Ovary (tissue), 7 donors: ENCODE measurements at regions not wholly inside any gene's neighbourhood (a gene's known extent, or its start where the extent isn't known, plus 50 kb on each side); places are given as distances from the start of the nearest gene placed in this dataset.

Experiments
- DNase-seq, 5 donors: peaks; one replicate each; pipeline ENCODE4 v3.0.0-alpha.2; 2019 to 2020
- H3K27ac ChIP-seq, 2 donors: fragments of 200-600 bp; one replicate each; pipeline versions ENCODE4 v1.5.1 to v1.8.0; 2019 to 2022
- H3K27me3 ChIP-seq: fragments of 200-600 bp; one replicate; pipeline ENCODE4 v1.8.0; 2022
- H3K36me3 ChIP-seq: fragments of 200-600 bp; sonication (generic); one replicate; pipeline ENCODE4 v1.5.1; 2019
- H3K4me1 ChIP-seq: one replicate; pipeline ENCODE4 v1.8.1; 2013; ENCODE audit warnings: mild to moderate bottlenecking, moderate library complexity; ENCODE audit not compliant: insufficient read depth
- H3K4me3 ChIP-seq: fragments of 200-600 bp; sonication (generic); one replicate; pipeline ENCODE4 v1.5.1; 2017
- H3K9me3 ChIP-seq, 2 donors: fragments of 200-600 bp in 1 of 2; sonication (generic) in 1 of 2; one replicate each; pipeline versions ENCODE4 v1.5.1 to v1.8.1; 2013 to 2019; ENCODE audit warnings: mild to moderate bottlenecking in 1 of 2, moderate library complexity in 1 of 2
- CTCF ChIP-seq, 3 donors: fragments of 450-650 bp in 2 of 3; fragments of 200-600 bp in 1 of 3; IDR thresholded peaks; one replicate each; pipeline versions ENCODE4 v1.5.1 to v1.8.0; 2016 to 2022; ENCODE audit warnings: antibody characterized with exemption in 3 of 3, mild to moderate bottlenecking in 1 of 3
- EP300 ChIP-seq: sonication (generic); formaldehyde crosslinking; IDR thresholded peaks from one replicate; pipeline ENCODE4 v1.6.1; 2017; ENCODE audit warnings: antibody characterized with exemption
- POLR2A ChIP-seq: fragments of 450-650 bp; IDR thresholded peaks from one replicate; pipeline ENCODE4 v1.6.1; 2017; ENCODE audit warnings: antibody characterized with exemption, mild to moderate bottlenecking, moderate library complexity
- WGBS, 3 donors: extraction: QIAGEN DNeasy Blood & Tissue Kit in 1 of 3; methylation state at CpG; one replicate each; pipeline versions ENCODE4 v1.1.5 to v1.1.7; 2013 to 2017; 5-methylcytosine and 5-hydroxymethylcytosine counted together
- intact Hi-C, 4 donors: fragments of 100-400 bp; cut with DNase I; formaldehyde crosslinking; loops; one replicate each; pipeline versions ENCODE4 v1.11.0 to v1.15.1; 2022 to 2023
- donor health status: DM: no; HTN: no; CAD: no; lungs with moderate emphysema.
- donor health status: DM: no; HTN: no; CAD: no.
- donor health status: Bipolar disorder and iron deficiency.
- donor health status: DM: no; HTN: no; CAD: no.
- donor health status: DM: yes; HTN: yes; CAD: no.

- TF ChIP-seq CTCF (IDR thresholded peaks at IDR 0.05) (no peak), POLR2A (no peak), EP300 (no peak)
- no peaks in the 10 kb centered on the region for H3K9me3 ChIP-seq
- H3K4me1 ChIP-seq: no peaks in the 10 kb centered on the region
- WGBS, 3 donors: 76 to 78% (median 77%) methylated on average over 27 of the region's 27 CpGs
- DNase-seq: no peak
- H3K27ac ChIP-seq: no peak overlapping the region
- H3K4me3 ChIP-seq: no peak overlapping the region
- H3K27me3 ChIP-seq: no peaks in the 10 kb centered on the region
- intact Hi-C loops: no loop called here
- H3K36me3 ChIP-seq: no peaks in the 10 kb centered on the region
Measured at GRCh38 chr16:85995541-85996423, 96.8 kb downstream of the IRF8 start.

GRCh38 chr16:85996843-85997242 lies 97.9 kb downstream of the IRF8 start:
- Histone ChIP-seq H3K27ac (no peak overlapping the region), H3K4me1 (no peaks in the 10 kb centered on the region), H3K27me3 (no peaks in the 10 kb centered on the region), H3K9me3 (no peaks in the 10 kb centered on the region), H3K4me3 (no peak overlapping the region), H3K36me3 (no peaks in the 10 kb centered on the region)
- DNase-seq: no peak
- intact Hi-C loops: no loop called here
- TF ChIP-seq CTCF (IDR thresholded peaks at IDR 0.05): no peak
- TF ChIP-seq EP300: no peak
- no peak for TF ChIP-seq POLR2A
- WGBS, 3 donors: 75 to 89% (median 83%) methylated on average over 10 of the region's 10 CpGs

- Histone ChIP-seq H3K36me3 (no peaks in the 10 kb centered on the region), H3K27ac (no peak overlapping the region), H3K4me3 (no peak overlapping the region), H3K27me3 (no peaks in the 10 kb centered on the region), H3K4me1 (no peaks in the 10 kb centered on the region), H3K9me3 (no peaks in the 10 kb centered on the region)
- WGBS, 3 donors: 59 to 71% (median 65%) methylated on average over 9 of the region's 9 CpGs
- no peak for TF ChIP-seq EP300
- no peak for TF ChIP-seq CTCF (IDR thresholded peaks at IDR 0.05)
- TF ChIP-seq POLR2A: no peak
- no peak for DNase-seq
- intact Hi-C loops: no loop called here
Measured at GRCh38 chr16:85998171-85998867, 99.4 kb downstream of the IRF8 start.

- Histone ChIP-seq H3K27me3 (no peaks in the 10 kb centered on the region), H3K36me3 (no peaks in the 10 kb centered on the region), H3K9me3 (no peaks in the 10 kb centered on the region), H3K27ac (no peak overlapping the region), H3K4me1 (no peaks in the 10 kb centered on the region), H3K4me3 (no peak overlapping the region)
- 57 to 65% (median 62%) methylated on average over 8 of the region's 8 CpGs for WGBS, 3 donors
- intact Hi-C loops: no loop called here
- TF ChIP-seq POLR2A (no peak), CTCF (IDR thresholded peaks at IDR 0.05) (no peak), EP300 (no peak)
- no peak for DNase-seq
Measured at GRCh38 chr16:85998868-85999729, 100.1 kb downstream of the IRF8 start.
